ENCODE measurements at regions not wholly inside any gene's neighbourhood (a gene's known extent, or its start where the extent isn't known, plus 50 kb on each side); places are given as distances from the start of the nearest gene placed in this dataset.

GRCh38 chr15:97200161-97200560 is 760.3 kb upstream of the ARRDC4 start:
- TF ChIP-seq CTCF (IDR thresholded peaks at IDR 0.05 in 4 of 5, conservative IDR thresholded peaks at IDR 0.05 in 1 of 5): no peak
- no peak for TF ChIP-seq POLR2A (IDR thresholded peaks at IDR 0.05)

Measured in gastrocnemius medialis (tissue), 4 donors.